Immature natural killer cell (primary cell): ENCODE measurements at regions not wholly inside any gene's neighbourhood (a gene's known extent, or its start where the extent isn't known, plus 50 kb on each side); places are given as distances from the start of the nearest gene placed in this dataset.

Source experiments
- DNase-seq, 3 donors: peaks; one replicate each; pipeline ENCODE4 v3.0.0; 2022; ENCODE audit warnings: mixed read lengths in 1 of 3
- H3K27ac Mint-ChIP-seq, 6 donors: one replicate each; pipeline ENCODE4 v1.8.0; 2020; ENCODE audit warnings: mixed read lengths in 6 of 6, mild to moderate bottlenecking in 5 of 6, inconsistent platforms in 4 of 6, moderate library complexity in 3 of 6
- H3K27me3 Mint-ChIP-seq, 3 donors: one replicate each; pipeline ENCODE4 v1.8.0; 2020 to 2021; ENCODE audit warnings: low read depth in 3 of 3, mild to moderate bottlenecking in 3 of 3, mixed read lengths in 3 of 3, moderate library complexity in 3 of 3, inconsistent platforms in 1 of 3
- H3K36me3 Mint-ChIP-seq, 3 donors: one replicate each; pipeline ENCODE4 v1.8.0; 2020; ENCODE audit warnings: mixed read lengths in 3 of 3, inconsistent platforms in 2 of 3, mild to moderate bottlenecking in 2 of 3
- H3K4me1 Mint-ChIP-seq, 2 donors: one replicate each; pipeline ENCODE4 v1.8.0; 2020; ENCODE audit warnings: inconsistent platforms in 2 of 2, mild to moderate bottlenecking in 2 of 2, mixed read lengths in 2 of 2, moderate library complexity in 1 of 2
- H3K4me3 Mint-ChIP-seq, 5 donors: one replicate each; pipeline ENCODE4 v1.8.0; 2020; ENCODE audit warnings: mild to moderate bottlenecking in 5 of 5, mixed read lengths in 5 of 5, inconsistent platforms in 3 of 5, moderate library complexity in 3 of 5
- H3K9me3 Mint-ChIP-seq, 6 donors: one replicate each; pipeline ENCODE4 v1.8.0; 2020; ENCODE audit warnings: mild to moderate bottlenecking in 6 of 6, mixed read lengths in 6 of 6, inconsistent platforms in 4 of 6, moderate library complexity in 3 of 6

- Mint-ChIP-seq H3K27me3 (peaks cover 0 to 7% (median 0%) of the 10 kb centered on the region in 3 donors), H3K4me3 (no peak overlapping the region), H3K4me1 (peaks cover 16 to 18% of the 10 kb centered on the region in 2 donors), H3K9me3 (no peaks in the 10 kb centered on the region), H3K36me3 (no peaks in the 10 kb centered on the region), H3K27ac (peak overlapping the region in 2 of 6 donors; percentile 10 to 49)
- DNase-seq = no peak
Observed at GRCh38 chr17:77317091-77317750, 176.5 kb downstream of the SEC14L1 start.

GRCh38 chr17:77318021-77318420 is 177.3 kb downstream of the SEC14L1 start:
- H3K4me1 Mint-ChIP-seq = peaks cover 16 to 18% of the 10 kb centered on the region in 2 donors
- DNase-seq = no peak
- H3K27me3 Mint-ChIP-seq = peaks cover 0 to 7% (median 0%) of the 10 kb centered on the region in 3 donors
- no peak overlapping the region for H3K4me3 Mint-ChIP-seq
- H3K27ac Mint-ChIP-seq = no peak overlapping the region
- H3K36me3 Mint-ChIP-seq = no peaks in the 10 kb centered on the region
- no peaks in the 10 kb centered on the region for H3K9me3 Mint-ChIP-seq

- Mint-ChIP-seq H3K36me3 (no peaks in the 10 kb centered on the region), H3K9me3 (no peaks in the 10 kb centered on the region), H3K4me1 (peaks cover 21 to 22% of the 10 kb centered on the region in 2 donors), H3K4me3 (peak overlapping the region in 1 of 5 donors; percentile 19), H3K27me3 (peaks cover 0 to 8% (median 0%) of the 10 kb centered on the region in 3 donors), H3K27ac (peak overlapping the region in 2 of 6 donors; percentile 39 to 66)
- no peak for DNase-seq
Observed at GRCh38 chr17:77318491-77319210, 177.9 kb downstream of the SEC14L1 start.

- peak overlapping the region in 4 of 6 donors; percentile 25 to 39 (median 35) for H3K27ac Mint-ChIP-seq
- H3K4me3 Mint-ChIP-seq = peak overlapping the region; percentile 42 to 63 (median 51)
- H3K36me3 Mint-ChIP-seq = no peaks in the 10 kb centered on the region
- no peak for DNase-seq
- H3K27me3 Mint-ChIP-seq = peaks cover 0 to 11% (median 2%) of the 10 kb centered on the region in 3 donors
- no peaks in the 10 kb centered on the region for H3K9me3 Mint-ChIP-seq
- peaks cover 28 to 29% of the 10 kb centered on the region in 2 donors for H3K4me1 Mint-ChIP-seq
Observed at GRCh38 chr17:77319211-77320043, 178.7 kb downstream of the SEC14L1 start.

- Mint-ChIP-seq H3K36me3 (no peaks in the 10 kb centered on the region), H3K9me3 (no peaks in the 10 kb centered on the region), H3K27me3 (peaks cover 0 to 8% (median 7%) of the 10 kb centered on the region in 3 donors), H3K4me1 (peaks cover 33 to 36% of the 10 kb centered on the region in 2 donors), H3K4me3 (no peak overlapping the region), H3K27ac (peak overlapping the region in 1 of 6 donors; percentile 49)
- no peak for DNase-seq
Observed at GRCh38 chr17:77320044-77320440, 179.3 kb downstream of the SEC14L1 start.

- no peaks in the 10 kb centered on the region for H3K36me3 Mint-ChIP-seq
- peaks cover 36 to 42% of the 10 kb centered on the region in 2 donors for H3K4me1 Mint-ChIP-seq
- H3K27me3 Mint-ChIP-seq = peaks cover 0 to 9% (median 7%) of the 10 kb centered on the region in 3 donors
- H3K27ac Mint-ChIP-seq = no peak overlapping the region
- H3K4me3 Mint-ChIP-seq = no peak overlapping the region
- DNase-seq = no peak
- H3K9me3 Mint-ChIP-seq = no peaks in the 10 kb centered on the region
Observed at GRCh38 chr17:77320485-77321256, 179.9 kb downstream of the SEC14L1 start.

- DNase-seq = no peak
- no peaks in the 10 kb centered on the region for H3K36me3 Mint-ChIP-seq
- H3K27me3 Mint-ChIP-seq = peaks cover 0 to 11% (median 7%) of the 10 kb centered on the region in 3 donors
- no peak overlapping the region for H3K4me3 Mint-ChIP-seq
- no peak overlapping the region for H3K27ac Mint-ChIP-seq
- H3K9me3 Mint-ChIP-seq = no peaks in the 10 kb centered on the region
- peaks cover 44 to 54% of the 10 kb centered on the region in 2 donors for H3K4me1 Mint-ChIP-seq
Observed at GRCh38 chr17:77321649-77322513, 181.1 kb downstream of the SEC14L1 start.

GRCh38 chr17:77322514-77323412 is 182.0 kb downstream of the SEC14L1 start:
- Mint-ChIP-seq H3K4me1 (peaks cover 47 to 57% of the 10 kb centered on the region in 2 donors), H3K9me3 (no peaks in the 10 kb centered on the region), H3K36me3 (no peaks in the 10 kb centered on the region), H3K27ac (peak overlapping the region in 1 of 6 donors; percentile 79), H3K4me3 (peak overlapping the region in 4 of 5 donors; percentile 7 to 35 (median 20)), H3K27me3 (peaks cover 0 to 9% (median 7%) of the 10 kb centered on the region in 3 donors)
- DNase-seq = no peak

- Mint-ChIP-seq H3K4me1 (peaks cover 47 to 59% of the 10 kb centered on the region in 2 donors), H3K36me3 (no peaks in the 10 kb centered on the region), H3K4me3 (peak overlapping the region; percentile 69 to 79 (median 76)), H3K27ac (peak overlapping the region; percentile 30 to 87 (median 72)), H3K9me3 (no peaks in the 10 kb centered on the region), H3K27me3 (peaks cover 0 to 9% (median 7%) of the 10 kb centered on the region in 3 donors)
- peak; percentile 30 to 43 (median 35) for DNase-seq
Observed at GRCh38 chr17:77323413-77324171, 182.8 kb downstream of the SEC14L1 start.

- Mint-ChIP-seq H3K27ac (peak overlapping the region; percentile 46 to 93 (median 87)), H3K4me1 (peaks cover 44 to 62% of the 10 kb centered on the region in 2 donors), H3K27me3 (peaks cover 0 to 9% (median 7%) of the 10 kb centered on the region in 3 donors), H3K9me3 (no peaks in the 10 kb centered on the region), H3K36me3 (no peaks in the 10 kb centered on the region), H3K4me3 (peak overlapping the region; percentile 69 to 79 (median 76))
- no peak for DNase-seq
Observed at GRCh38 chr17:77324227-77324626, 183.5 kb downstream of the SEC14L1 start.

GRCh38 chr17:77325577-77326075 is 184.9 kb downstream of the SEC14L1 start:
- Mint-ChIP-seq H3K9me3 (no peaks in the 10 kb centered on the region), H3K4me3 (peak overlapping the region; percentile 68 to 78 (median 76)), H3K4me1 (peaks cover 40 to 48% of the 10 kb centered on the region in 2 donors), H3K27ac (peak overlapping the region; percentile 79 to 93 (median 89)), H3K27me3 (peaks cover 2 to 7% (median 7%) of the 10 kb centered on the region in 3 donors), H3K36me3 (no peaks in the 10 kb centered on the region)
- DNase-seq = no peak
